DMS79 (cell line): ENCODE measurements at regions not wholly inside any gene's neighbourhood (a gene's known extent, or its start where the extent isn't known, plus 50 kb on each side); places are given as distances from the start of the nearest gene placed in this dataset.

Source experiments
- DNase-seq: peaks from one replicate; lab custom pipeline; 2025; lab: John Stamatoyannopoulos, UW

DNA sequence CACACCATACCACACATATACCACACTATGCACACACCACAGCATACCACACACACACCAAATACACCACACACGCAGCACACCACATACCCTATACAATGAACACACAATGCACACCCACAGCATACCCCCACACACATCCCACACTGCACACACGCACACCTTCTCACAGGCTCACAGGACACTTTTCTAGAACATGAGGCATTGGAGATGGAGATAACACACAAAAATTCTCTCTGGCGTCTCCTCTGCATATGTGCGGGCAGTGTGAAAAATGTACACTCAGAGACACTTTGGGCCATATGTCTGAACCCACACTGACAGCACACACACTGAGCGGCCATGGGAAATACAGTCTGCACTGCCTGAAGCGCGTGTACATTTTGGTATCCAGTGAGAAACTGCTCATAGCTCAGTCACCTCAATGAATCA, 278.1 kb downstream of the GADD45G start:
- DNase-seq: no peak

DNA sequence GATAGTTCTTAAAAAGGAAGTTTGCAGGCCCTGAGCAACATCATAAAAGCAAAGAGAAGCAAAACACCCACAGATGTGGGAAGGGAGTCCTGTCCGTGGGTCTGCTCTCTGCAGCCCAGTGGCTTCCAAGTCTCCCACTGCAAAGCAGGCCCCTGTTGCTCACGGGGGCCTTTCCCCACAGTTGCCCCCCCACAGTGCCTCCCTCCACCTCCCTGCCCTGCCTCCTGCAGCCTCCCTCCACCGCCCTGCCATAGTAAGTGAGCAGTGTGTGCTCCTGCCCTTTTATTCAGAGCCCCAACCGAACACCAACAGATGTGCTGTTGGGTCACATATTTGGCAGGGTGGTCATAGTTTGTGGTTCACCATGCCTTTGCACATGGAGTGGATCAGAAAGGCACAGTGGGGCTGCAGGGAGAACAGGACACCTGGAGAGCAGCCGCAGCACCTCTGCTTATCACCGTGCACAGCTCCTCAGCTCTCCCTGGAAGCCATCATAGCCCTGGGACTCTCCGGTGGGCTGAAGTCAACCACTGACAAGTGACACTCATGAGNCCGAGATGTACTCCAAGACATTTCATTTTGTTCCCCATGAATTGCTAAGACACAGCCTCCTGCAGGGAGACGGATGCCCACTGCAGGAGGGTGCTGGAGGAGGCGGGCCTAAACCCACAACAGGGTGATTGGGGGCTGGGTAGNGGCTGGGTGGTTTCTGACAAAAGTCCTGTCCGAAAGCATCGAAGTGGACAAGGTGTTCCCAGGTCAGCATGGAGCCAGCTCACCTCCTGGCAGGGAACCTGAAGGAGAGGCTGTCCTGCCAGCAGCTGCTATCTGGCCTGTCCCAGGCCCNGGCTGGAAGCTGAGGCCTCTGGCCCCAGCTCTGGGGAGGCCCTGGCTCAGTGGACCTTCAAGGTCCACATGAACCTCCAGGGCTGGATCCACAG, 278.9 kb downstream of the GADD45G start:
- DNase-seq: no peak

DNA sequence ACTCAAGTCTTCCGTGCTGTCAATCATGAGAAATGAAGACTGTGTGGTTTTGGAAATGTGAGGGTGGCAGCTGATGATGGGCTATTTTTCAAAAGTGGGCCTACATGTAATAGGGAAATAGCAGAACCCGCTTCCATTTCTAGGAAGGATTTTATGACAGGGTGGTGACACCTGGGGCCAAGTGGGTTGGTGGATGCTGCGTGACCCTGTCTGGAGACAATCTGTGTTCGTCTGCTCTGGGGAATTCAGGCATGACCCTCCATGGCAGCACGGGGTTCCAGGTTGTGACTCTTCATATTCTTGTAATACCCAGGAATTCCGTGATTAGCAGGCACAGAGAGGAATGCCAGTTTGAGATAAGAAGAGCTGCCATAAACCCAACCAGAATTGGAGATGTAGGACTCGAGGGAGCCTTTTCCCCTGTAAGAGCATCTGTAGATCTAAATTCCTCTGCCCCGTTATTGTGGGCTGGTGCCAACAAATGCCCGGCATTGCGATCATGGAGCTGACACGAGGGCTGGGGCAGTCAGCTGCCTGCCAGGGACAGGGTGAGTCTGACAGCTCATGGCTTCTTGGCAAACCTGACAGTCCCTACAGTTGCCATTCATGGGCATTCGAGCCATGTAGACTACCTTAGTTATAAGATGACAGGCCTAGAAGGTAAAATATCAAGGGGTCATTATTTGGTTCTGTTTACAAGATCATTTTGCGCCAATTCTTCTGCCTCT, 279.7 kb downstream of the GADD45G start:
- DNase-seq: no peak

DNA sequence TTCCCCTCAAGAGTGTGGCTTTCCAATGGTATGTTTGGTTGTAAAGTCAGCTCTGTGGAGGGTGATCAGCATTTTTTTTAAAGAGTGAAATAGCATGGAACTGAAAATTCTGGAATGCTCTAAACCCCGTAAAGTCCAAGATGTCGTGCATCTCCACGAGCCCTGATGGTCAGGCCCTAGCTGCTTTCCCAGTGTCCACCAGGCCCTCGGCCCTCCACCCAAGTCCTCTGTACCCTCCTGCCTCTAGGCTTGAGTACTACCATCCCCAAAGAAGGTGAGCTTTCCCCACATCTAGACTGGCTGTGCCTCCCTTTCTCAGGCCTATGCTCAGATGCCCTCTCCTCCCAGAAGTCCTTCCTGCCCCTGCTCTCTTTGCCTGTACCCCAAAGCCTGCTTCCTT, 280.3 kb downstream of the GADD45G start:
- no peak for DNase-seq

DNA sequence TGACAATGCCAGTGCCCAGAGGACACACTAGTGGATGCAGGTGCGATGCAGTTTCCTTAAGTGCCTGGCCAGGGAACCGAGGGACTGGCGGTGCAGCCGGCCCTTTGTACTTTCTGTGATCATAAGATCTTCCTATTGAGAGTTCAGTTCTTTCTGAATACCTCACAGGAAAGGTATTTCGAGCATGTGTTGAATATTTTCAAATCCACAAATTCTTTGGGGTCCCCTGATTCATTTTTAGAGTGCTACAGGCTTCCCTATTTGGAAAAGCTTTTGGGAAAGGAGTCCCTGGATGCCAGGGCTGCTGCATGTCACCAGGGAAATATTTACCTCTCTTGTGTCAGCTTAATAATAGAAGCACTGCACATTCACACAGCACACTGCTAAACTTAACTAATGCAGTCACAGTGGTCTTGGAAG, 281.5 kb downstream of the GADD45G start:
- DNase-seq: no peak

DNA sequence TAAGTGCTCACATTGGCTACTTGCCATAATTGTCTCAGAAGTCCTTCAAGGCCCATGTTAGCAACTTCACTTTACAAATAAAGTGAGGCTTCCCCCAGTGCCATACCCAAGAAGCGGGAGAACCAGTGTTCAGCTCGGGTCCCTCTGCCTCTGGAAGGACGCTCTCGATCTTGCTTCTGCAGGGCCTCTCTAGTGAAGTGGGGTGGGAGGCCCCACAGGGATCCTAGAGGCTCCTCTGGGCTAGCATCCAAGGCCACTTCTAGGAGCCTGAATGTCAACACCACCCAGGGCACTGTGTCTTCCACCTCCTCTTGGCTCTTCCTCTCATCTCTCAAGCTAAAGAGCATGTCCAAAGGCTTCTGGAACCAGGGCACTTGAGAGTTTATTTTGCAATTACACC, 282.5 kb downstream of the GADD45G start:
- DNase-seq: peak; percentile 85

DNA sequence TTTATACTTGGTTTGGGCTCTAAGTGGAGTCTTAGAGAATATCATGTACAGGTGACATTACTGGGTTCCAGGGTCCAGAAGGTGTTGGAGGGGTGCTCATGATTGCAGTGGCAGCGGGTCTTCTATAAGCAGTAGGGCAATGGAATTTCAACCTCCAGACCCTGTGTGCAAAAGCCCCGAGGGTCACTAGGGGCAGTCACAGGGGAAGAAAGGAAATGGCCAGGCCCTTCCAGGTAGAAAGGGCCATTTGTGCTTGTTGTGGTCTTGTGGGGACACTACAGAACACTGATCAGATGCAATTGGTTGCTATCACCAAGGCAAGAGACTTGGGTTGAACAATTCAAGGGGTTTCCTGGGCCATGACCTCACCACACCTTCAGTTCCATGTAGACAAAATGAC, 283.4 kb downstream of the GADD45G start:
- DNase-seq: no peak

DNA sequence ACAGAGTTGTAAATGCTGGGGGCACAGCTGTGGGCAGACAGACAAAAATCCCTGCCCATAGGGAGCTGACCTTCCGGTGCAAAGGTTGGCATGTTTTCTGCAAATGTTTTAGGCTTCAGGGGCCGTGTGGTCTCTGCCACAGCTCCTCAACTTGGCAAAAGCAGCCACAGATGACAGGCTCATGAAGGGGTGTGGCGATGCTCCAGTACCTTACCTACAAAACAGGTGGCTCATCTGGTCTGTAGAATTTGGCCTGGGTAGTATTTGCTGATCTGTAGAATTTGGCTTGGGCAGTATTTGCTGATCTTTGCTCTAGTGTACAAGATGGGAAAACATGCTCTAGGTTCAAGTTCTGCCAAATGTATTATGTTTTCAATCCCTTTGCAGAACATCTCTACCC, 283.9 kb downstream of the GADD45G start:
- no peak for DNase-seq

DNA sequence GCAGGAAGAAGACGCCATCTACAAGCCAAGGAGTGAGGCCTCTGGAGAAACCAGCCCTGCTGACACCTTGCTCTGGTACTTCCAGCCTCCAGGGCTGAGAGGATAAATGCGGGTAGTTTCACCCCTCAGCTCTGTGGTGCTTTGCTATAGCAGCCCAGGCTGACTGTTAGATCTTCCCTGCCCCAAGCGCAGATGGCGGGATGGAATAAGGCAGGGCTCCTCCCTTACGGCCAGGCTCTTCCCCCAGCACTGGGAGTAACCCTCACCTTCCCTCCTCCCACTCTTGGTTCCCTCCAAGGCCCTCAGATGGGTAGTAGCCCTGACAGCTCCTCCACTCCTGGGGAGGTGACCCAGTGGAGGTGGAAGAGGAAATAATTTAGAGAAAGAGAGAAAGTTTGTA, 285.1 kb downstream of the GADD45G start:
- no peak for DNase-seq

DNA sequence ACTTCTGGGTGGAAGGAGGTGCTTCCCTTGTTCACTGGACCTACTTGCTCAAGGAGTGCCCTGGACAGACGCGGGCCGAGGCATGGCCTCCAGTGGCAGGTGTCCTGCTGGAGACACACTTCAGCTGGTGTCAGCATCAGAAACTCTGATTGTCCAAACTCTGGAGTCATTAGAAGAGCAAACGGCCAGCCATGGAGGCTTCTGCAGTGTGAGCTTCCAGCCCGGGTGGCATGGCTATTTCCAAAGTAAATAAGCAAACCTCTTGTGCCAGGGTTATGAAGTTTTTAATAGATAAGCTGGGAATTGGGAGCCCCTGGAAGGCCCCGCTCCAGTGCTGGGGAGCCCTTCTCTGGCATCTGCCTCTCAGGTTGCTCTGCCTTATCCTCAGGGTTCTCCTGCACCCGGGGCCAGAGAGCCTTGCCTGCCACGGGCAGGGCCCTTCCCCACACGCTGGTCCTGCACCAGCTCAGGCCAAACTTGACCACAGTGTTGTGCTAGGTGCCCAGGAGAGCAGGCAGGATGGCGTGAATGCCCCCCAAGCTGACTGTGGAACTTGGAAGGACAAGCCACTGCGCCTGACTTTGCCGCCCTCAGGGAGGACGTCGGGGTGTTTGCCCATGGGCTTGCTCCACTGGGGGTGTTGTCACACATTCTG, 285.6 kb downstream of the GADD45G start:
- no peak for DNase-seq

DNA sequence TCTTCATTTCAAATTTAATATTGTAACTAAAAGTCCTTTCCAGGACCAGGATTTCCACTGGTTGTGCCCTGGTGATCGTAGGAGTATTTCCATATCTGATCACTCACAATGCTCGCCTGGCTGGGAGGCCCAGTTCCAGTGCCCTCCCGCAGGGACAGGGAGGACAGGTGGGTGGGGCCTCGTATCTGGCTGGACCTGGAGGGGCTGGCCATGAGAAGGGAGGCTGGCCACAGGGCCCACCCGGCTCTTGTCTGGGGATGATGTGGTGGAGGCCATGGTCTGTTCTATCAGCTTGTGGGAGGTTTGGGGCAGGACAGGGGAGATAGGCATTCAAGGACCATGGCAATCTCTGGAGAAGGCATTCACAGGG, 286.4 kb downstream of the GADD45G start:
- no peak for DNase-seq

DNA sequence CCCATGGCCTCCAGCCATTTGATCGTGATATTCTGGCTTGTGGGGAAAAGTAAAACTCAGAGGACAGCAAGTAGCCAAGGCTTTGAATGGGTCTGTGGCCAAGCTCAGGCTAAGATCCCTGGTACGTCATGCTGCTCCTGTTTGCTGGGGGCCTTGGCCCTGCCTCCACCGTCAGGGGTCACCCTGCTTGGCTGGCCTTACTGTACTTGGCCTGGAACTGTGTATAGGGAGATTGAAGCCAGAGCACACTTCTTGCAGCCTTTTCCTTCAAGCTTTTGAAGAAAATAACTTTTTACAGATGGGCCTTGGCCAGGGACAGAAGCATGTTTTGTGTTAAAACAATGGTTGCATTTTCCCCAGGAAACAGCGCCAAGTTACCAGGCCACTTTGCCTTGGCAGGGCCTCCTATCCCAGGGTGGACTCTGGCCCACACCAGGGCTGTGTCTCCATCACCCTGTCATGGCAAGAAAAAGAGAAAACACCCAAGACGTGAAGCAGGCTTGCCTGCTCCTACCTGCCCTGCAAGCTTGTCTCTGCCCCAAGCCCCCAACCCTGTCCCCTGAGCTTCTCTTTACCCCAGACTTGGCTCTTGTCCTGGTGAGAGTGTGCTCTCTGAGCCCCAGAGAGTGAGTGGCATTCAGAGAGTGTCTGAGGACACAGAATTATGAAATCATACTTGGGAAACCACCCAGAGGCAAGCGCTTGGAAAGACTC, 286.9 kb downstream of the GADD45G start:
- DNase-seq: no peak

DNA sequence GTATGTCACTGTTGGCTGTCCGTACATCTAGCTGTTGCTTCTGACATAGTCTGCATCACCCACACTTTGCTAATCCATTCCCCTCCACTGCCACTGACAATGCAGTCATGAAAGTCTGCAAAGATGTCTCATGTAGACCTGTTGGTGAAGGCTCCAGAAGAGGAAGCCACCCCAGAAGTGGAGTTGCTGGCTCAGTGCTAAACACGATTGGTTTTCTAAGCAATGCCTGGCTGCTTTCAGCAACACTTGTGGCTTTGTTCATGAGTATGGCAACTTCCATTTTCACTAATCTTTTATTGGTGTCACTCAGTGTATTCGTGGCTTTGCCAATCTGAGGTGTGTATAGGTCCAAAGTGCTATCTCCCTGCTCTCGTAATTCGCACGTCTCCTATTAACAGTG, 288.1 kb downstream of the GADD45G start:
- no peak for DNase-seq

DNA sequence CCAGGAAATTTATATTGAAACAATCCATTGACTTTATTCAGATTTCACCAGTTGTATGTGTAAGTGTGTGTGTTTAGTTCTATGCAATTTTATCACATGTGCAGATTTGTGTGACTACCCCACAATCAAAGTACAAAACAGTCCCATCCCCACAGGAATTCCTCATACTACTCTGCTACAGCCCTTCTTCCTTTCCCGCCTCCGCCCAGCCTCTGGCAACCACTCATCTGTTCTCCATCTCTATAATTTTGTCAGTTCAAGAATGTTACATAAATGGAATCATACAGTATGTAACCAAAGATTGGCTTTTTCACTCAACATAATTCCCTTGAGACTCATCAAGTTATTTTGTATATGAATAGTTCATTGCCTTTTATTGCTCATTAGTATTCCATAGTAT, 289.1 kb downstream of the GADD45G start:
- DNase-seq: no peak

DNA sequence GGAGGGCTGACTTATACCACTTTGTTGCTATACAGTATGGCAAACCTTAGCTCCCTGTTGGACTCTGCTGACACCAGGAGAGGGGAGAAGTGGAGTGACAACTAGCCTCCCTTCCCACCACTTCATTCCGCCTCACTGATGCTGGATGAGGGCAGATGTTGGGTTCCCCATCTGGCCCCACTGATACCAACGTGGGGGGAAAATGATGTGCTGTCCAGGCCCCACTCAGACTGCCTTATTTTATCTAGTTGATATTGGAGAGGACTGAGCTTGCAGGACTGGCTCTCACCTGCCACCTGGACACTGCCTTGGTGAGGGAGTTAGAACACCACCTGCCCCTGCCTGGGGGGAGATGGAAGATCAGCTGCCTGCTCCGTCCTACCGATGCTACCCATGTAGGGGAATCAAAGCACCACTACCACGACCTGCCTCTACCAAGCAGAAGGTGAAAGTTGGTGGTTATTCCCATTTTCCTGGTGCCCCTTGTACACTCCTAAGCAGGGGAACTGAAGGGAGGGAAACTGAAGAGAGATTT, 292.1 kb downstream of the GADD45G start:
- DNase-seq: no peak

DNA sequence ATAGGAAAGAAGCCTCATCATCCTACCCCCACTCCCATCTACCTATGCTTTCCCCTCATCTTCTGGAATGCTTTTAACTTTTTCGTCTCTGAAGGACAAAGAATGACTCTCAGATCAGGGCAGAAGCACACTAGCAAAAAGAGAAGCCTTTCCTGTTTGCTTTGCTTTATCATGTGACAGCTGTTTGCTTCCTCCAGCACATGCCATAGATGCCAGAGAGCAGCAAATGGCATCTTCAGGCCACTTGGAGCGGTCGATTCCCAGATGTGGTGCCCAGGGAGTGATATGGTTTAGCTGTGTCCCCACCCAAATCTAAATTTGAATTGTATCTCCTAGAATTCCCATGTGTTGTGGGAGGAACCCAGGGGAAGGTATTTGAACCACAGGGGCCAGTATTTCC, 294.8 kb downstream of the GADD45G start:
- DNase-seq: no peak

DNA sequence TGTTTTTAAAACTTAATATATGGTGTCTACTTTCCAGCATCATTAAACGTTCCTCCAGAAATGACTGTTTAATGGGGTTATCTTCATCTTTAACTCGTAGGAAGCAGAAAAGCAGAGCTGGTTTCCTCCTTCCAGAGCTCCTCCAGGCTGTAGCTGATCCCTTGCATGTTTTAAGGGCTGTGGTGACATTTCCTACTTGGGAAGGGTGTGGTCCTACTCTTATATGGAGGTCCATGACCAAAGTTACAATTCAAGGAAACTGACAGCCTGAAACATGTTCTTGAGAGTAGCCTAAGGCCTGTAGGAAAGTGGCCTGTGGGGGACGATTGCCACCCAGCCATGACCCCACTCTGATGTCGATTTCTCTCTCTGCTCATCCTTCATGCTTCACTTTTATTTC, 297.1 kb downstream of the GADD45G start:
- DNase-seq: no peak

DNA sequence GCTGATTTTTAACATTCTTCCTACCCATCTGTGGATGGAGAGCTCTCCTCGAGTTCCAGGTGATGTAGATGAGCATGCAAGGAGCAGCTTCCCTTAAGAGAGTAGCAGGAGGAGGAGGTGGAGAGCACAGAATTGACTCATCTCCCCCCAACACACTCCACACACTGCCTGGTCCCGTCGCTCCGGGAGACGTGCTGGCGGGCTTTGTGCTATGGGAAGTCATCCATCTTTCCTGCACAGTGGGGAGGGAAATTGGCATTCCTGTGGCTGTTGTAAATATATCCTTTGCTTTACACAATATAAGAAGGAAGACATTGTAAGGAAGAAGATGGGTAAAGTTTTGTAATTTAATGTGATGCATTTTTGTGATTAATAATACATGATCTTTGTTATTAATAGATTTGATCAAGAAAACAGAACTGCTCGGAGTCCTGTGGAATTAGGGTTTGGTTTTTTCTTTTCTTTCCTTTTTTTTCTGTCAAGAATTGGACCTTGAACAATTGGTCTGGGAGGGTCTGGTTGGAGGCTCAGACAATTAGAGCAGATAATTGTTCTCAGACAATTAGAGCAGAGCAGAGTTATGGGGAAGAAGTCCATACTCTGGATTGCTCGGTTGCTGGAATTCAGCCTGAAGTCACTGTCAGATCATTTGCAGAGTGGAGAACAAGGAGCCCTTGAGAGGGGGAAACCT, 297.8 kb downstream of the GADD45G start:
- DNase-seq: no peak

DNA sequence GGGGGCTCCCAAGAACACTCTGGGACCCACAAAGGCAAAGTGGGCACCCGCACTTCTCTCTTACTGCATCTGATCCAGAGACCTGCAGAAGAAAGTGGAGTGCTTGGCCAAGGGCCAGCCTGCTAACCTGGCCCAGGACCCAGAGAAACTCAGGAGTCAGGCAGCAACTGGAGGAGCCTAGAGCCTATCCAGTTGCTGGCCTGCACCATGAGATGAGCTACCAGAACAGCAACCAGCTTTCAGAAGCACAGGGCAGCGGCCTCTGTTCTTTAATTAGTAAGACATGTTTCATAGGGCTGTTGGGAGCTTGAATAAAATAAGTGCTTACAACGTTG, 298.3 kb downstream of the GADD45G start:
- DNase-seq: peak; percentile 3

DNA sequence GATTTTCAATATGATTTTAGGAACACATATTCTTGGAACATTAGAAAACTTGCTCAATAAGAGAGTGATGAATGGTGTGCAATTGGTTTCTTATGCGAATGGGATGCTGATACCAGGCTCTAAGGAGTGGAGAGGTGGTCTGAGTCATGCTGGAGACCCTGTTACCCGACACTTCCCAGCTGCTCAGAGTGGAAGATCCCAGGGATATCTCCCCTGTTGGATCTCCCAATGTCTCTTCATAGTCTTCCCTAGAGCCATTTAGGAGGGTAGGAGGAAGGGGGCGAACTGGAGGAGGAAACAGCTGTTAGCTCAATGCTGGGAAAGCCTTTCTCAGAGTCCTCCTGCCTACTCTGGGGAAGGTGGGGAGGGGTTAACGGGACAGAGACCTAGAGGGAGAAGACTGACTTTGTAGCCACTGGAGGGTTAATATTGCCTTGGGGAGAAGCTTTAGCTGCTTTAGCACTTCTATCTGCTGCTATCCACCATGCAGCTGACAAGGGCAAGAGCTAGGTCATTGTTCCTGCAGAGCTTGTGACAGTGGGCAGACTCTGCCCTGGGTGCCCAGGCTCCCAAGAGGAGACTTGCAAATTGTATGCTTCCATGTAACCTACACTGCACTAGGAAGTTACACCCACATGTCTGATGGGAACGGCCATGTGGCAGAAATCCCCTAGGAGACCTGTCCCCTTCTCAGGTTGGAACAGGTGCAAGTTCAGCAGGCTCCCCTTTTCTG, 301.0 kb downstream of the GADD45G start:
- DNase-seq: no peak
